ENCODE measurements at regions not wholly inside any gene's neighbourhood (a gene's known extent, or its start where the extent isn't known, plus 50 kb on each side); places are given as distances from the start of the nearest gene placed in this dataset.

DNA sequence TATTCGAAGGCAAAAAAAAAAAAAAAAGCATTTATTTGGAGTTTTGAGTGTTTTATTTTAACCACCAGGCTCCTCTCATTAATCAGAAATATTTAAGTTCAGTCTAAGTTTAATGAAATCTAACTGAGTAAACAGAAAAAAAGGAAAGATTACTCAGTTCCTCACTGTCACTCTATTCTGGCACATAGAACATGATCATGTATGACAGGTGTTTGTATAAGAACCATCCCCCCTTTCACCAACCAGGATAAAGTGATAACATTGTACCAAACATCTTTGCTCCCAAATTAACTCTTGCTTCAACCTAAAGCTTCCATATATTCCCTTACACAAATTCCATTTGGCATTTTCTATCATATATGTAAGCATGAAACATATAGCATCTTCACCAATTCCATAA lies 176.2 kb upstream of the HSF2 start:
- Mint-ChIP-seq H3K27me3 (ENCODE audit: unreplicated experiment) (peaks cover 55% of the 10 kb centered on the region), H3K9me3 (ENCODE audit: unreplicated experiment) (no peaks in the 10 kb centered on the region), H3K4me3 (ENCODE audit: unreplicated experiment) (no peak overlapping the region), H3K27ac (ENCODE audit: unreplicated experiment) (no peak overlapping the region), H3K36me3 (ENCODE audit: unreplicated experiment) (no peaks in the 10 kb centered on the region), H3K4me1 (ENCODE audit: unreplicated experiment) (no peaks in the 10 kb centered on the region)
- TF ChIP-seq, protein P1, sequence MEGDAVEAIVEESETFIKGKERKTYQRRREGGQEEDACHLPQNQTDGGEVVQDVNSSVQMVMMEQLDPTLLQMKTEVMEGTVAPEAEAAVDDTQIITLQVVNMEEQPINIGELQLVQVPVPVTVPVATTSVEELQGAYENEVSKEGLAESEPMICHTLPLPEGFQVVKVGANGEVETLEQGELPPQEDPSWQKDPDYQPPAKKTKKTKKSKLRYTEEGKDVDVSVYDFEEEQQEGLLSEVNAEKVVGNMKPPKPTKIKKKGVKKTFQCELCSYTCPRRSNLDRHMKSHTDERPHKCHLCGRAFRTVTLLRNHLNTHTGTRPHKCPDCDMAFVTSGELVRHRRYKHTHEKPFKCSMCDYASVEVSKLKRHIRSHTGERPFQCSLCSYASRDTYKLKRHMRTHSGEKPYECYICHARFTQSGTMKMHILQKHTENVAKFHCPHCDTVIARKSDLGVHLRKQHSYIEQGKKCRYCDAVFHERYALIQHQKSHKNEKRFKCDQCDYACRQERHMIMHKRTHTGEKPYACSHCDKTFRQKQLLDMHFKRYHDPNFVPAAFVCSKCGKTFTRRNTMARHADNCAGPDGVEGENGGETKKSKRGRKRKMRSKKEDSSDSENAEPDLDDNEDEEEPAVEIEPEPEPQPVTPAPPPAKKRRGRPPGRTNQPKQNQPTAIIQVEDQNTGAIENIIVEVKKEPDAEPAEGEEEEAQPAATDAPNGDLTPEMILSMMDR (IDR thresholded peaks at IDR 0.05), result no peak
- DNase-seq (ENCODE audit: extremely low spot score, unreplicated experiment), result no peak

DNA sequence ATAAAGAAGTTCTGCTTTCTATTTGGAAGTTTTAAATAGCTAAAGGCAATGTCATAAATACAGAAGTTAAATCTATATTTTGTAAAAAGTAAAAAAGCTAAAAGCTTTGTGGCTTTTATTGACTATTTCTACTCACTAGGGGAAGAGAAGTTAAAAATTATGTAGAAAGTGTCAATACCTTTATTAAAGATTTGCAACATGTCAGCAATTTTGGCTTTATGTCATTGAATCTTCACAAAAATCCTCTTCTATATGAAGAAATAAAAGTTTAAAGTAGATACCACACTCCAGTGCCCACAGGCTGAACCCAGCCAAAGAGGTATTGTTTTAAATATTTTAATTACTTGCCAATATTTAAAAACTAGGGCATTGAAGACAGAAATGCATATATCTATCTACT lies 160.6 kb upstream of the HSF2 start:
- Mint-ChIP-seq H3K4me3 (ENCODE audit: unreplicated experiment) (no peak overlapping the region), H3K27me3 (ENCODE audit: unreplicated experiment) (peaks cover 32% of the 10 kb centered on the region), H3K27ac (ENCODE audit: unreplicated experiment) (no peak overlapping the region), H3K4me1 (ENCODE audit: unreplicated experiment) (no peaks in the 10 kb centered on the region), H3K36me3 (ENCODE audit: unreplicated experiment) (no peaks in the 10 kb centered on the region), H3K9me3 (ENCODE audit: unreplicated experiment) (peaks cover 9% of the 10 kb centered on the region)
- TF ChIP-seq, protein P1 (IDR thresholded peaks at IDR 0.05), result no peak
- no peak for DNase-seq (ENCODE audit: extremely low spot score, unreplicated experiment)

DNA sequence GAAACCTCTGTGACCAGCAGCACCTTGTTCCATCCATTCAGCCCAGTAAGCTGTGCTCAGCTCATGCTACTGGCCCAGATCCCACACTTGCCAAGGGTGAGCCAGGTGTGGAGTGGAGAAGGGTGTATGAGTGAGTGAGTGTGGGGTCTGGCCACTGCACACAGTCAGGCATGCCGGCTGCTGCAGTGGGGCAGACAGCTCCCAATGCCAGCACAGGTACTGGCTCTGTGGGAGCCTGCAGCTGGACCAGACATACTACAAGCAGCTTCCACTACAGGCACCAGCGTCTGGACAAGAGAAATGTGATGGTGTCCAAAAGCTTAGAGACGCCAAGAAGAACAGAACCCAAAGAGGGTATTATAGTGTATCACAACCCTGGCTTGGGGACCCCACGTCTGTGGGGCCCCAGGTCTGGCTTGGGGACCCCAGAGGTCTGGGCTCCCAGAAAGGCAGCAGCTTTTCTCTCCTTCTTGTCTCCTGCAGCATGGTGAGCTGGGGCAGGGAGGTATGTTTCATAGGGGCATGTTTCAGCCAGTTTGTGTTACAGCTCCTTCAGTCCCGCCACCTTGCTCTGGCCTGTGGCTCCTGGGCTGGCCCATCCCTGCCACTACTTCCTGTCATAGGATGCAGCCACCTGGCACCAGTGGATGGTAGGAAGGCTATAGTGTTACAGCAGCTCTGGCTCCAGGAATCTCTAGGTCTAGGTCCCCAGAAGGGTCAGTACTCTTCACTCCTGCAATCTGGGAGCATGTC lies 152.4 kb upstream of the HSF2 start:
- TF ChIP-seq, protein P1 (IDR thresholded peaks at IDR 0.05), result no peak
- no peak for DNase-seq (ENCODE audit: extremely low spot score, unreplicated experiment)
- H3K4me3 Mint-ChIP-seq (ENCODE audit: unreplicated experiment), result no peak overlapping the region
- H3K4me1 Mint-ChIP-seq (ENCODE audit: unreplicated experiment), result no peaks in the 10 kb centered on the region
- no peak overlapping the region for H3K27ac Mint-ChIP-seq (ENCODE audit: unreplicated experiment)
- peaks cover 9% of the 10 kb centered on the region for H3K9me3 Mint-ChIP-seq (ENCODE audit: unreplicated experiment)
- no peaks in the 10 kb centered on the region for H3K36me3 Mint-ChIP-seq (ENCODE audit: unreplicated experiment)
- H3K27me3 Mint-ChIP-seq (ENCODE audit: unreplicated experiment), result peaks cover 10% of the 10 kb centered on the region

DNA sequence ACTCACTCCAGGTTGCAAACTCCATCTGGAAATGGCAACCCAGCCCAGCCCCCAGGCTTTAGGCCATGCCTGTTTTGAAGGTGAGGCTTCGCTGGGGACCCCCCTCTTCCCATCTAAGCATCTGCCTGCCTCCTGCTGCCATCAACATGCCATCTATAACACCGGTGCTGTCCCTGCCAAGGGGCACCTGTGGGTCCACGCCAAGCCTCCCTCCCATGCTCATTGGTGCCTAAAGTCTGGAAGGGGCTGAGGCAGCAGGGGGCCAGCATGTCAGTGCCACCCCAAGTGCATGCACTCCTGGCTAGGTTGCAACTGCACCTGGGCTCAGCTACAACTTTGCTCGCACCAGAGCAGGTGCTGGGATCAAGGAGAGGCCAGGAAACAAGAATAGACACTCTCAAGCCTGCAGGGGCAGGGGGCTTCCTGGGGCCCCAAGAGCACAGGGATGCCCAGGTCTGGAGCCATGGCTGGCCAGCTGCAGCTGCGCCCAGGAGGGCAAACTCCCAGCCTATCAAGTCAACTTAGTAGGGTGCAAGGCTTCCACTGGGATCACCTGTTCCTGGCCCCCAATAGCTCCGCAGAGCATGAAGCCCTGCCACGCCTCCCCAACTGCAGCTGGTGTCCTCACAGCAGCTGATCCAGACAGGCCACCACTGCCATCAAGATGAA lies 151.3 kb upstream of the HSF2 start:
- TF ChIP-seq, protein P1 (IDR thresholded peaks at IDR 0.05), result no peak
- no peaks in the 10 kb centered on the region for H3K4me1 Mint-ChIP-seq (ENCODE audit: unreplicated experiment)
- no peak for DNase-seq (ENCODE audit: extremely low spot score, unreplicated experiment)
- H3K27me3 Mint-ChIP-seq (ENCODE audit: unreplicated experiment), result peaks cover 14% of the 10 kb centered on the region
- no peaks in the 10 kb centered on the region for H3K36me3 Mint-ChIP-seq (ENCODE audit: unreplicated experiment)
- H3K27ac Mint-ChIP-seq (ENCODE audit: unreplicated experiment), result no peak overlapping the region
- H3K9me3 Mint-ChIP-seq (ENCODE audit: unreplicated experiment), result peaks cover 6% of the 10 kb centered on the region
- no peak overlapping the region for H3K4me3 Mint-ChIP-seq (ENCODE audit: unreplicated experiment)

DNA sequence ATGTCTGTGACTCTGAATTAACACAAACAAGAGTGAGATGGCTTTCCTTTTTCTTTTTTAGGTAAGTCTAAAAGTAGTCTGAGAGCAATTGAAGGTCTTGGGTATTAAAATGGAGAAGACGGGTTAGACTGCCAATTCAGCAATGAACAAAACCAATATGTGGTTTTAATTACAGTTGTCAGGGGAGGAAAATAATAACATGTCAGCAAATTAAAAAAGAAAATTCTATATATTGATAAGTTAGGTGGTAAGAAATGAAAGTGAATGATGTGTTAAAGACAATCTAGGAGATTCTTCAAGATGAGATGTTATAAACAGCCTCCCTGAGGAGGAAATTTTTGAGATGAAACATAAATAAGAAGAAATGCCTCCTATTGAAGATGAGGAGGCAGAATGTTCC lies 150.6 kb upstream of the HSF2 start:
- no peak overlapping the region for H3K27ac Mint-ChIP-seq (ENCODE audit: unreplicated experiment)
- H3K36me3 Mint-ChIP-seq (ENCODE audit: unreplicated experiment), result no peaks in the 10 kb centered on the region
- no peaks in the 10 kb centered on the region for H3K9me3 Mint-ChIP-seq (ENCODE audit: unreplicated experiment)
- TF ChIP-seq, protein P1 (IDR thresholded peaks at IDR 0.05), result no peak
- peaks cover 16% of the 10 kb centered on the region for H3K27me3 Mint-ChIP-seq (ENCODE audit: unreplicated experiment)
- DNase-seq (ENCODE audit: extremely low spot score, unreplicated experiment), result no peak
- H3K4me3 Mint-ChIP-seq (ENCODE audit: unreplicated experiment), result no peak overlapping the region
- H3K4me1 Mint-ChIP-seq (ENCODE audit: unreplicated experiment), result no peaks in the 10 kb centered on the region
